T-helper 1 cell (primary cell): ENCODE measurements at regions not wholly inside any gene's neighbourhood (a gene's known extent, or its start where the extent isn't known, plus 50 kb on each side); places are given as distances from the start of the nearest gene placed in this dataset.

Source experiments
- DNase-seq, 5 donors: peaks; one replicate each; pipeline ENCODE4 v3.0.0-alpha.2; 2012 to 2020

DNA sequence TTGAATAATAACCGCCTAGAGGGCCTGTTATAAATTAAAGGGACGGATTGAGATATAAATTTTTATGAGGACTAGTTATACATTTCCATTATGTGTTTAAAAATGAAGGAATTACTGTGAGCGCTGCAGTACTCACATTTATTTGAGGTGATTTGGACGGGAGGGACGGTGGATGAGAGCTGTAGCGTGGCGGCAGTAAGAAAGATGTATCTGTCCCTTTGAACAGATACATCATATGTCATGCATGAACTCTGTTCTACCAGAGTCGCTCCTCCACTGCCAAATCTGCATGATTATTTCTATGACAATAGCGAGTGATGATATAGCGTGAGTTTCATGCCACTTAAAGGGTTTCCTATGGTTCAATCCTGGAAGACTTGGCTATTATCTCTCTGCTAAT lies 538.8 kb downstream of the MCTP2 start:
- DNase-seq, result no peak

DNA sequence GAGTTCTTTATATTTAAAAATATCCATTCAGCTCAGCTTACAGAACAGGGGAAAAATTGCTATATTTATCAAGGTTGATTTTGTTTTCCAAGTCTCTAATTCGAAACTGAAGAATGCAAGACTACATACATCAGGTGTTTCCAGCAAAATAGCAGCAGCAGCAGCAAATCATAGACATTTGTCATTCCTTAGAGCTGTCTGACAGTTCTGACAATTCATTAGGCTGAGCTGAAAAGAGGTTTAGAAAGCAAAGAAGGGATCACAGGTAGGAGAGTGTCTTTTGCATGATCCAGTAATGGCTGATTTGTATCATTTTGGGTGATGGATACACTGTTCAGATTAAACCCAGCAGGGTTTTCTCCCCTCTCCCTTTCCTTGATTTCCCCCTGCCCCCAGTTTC lies 545.7 kb downstream of the MCTP2 start:
- no peak for DNase-seq

DNA sequence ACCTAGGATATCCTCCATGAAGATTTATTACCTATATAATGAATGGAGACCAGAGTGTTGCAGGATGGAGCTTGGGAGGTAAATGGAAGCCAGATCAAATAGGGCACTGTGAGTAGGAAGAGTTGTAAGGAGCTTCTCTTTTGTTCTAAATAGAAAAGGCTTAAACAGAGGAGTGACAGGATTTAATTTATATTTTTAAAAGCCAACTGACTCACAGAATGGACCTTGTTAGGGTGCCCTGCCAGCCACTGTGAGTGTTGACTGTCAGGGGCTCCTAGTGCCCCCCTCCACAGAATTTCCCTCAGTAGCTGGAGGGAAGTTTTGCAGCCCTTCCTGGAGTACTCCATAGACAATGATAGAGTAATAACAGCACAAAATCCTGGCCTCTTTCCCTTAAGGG lies 547.5 kb downstream of the MCTP2 start:
- no peak for DNase-seq

DNA sequence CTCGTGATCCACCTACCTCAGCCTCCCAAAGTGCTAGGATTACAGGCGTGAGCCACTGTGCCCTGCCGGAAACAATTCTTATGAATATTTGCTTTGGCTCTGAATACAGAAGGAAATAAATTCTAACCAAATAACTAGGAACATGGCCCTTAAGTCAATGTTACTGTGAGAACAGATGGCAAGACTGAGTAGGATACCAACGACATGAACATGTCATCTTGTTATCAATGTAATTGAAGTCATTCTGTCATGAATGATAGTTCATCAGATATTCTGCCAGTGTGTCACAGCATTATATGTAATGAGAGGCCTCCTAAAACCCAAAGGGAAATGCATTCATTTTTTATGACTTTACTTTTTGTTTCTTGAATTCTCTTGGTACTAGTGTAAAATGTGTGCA lies 548.8 kb downstream of the MCTP2 start:
- no peak for DNase-seq

DNA sequence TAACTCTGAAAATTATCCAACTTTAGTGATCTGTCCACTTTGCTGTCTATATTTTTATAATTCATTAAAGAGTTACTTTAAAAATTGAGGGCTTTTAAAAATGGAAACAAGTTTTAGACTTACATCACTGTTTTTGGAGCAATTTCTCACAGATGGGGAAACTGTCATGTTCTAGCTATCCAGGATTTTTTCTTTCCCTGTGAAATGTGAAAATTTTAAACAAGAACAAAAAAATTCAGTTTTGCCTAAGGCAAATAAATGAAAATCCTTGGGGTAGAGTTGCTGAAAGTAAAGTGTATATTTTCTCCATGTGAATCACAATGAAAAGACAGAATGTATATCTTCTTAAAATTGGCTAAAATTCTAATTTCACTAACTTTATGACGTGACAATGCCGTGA lies 553.7 kb downstream of the MCTP2 start:
- no peak for DNase-seq

DNA sequence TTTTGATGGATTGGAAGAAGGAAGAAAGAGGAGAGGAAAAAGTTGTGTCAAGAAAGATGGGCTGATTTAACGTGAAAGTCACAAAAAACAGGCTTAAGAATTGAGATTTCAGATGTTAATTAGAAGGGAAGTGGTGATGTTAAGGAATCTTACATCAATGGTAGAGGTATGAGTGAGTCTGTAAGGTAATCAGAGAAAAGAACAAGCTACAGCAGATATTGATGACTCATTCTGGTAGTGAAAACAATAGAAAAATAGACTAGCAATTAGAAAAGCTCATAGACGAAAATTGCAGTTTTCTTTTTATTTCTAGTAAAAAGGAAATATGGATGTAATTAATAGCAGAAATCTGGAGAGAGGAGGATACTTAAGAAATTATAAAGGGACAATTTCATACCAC lies 559.6 kb downstream of the MCTP2 start:
- DNase-seq, result no peak

DNA sequence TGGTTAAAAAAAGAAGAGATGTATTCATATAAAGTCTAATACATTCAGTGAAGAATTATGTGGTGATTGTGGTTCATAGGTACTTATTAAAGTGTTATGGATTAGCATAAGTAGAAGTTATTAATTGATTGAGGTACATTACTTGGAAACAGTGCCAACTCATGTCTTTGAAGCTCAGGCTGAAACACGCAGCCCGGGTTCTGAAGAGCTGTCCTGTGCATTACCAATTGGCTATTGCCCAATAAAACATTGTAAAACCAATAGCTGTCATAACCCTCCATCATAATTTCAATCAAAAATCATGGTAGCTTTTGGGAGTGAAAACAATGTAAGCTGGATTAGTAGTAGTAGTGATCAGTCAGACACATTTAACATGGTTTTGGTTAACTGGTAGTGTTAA lies 560.1 kb downstream of the MCTP2 start:
- no peak for DNase-seq

DNA sequence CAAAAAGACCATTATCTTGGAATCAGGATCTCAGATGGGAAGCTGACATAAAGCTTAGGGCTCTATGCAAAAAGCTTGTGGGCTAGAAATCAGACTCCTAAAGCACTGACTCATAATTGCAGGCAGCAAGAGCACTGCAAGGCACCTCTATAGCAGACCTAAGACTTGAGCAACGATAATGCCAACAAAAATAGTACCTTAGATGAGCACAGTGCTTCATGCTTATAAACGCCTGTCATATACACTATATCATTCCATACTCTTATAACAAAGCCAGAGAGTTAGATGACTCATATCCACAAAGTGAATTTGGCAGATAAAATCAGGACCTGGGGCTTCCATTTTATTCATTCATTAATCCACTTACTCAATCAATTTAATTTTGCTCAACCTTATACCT lies 560.8 kb downstream of the MCTP2 start:
- DNase-seq, result no peak

DNA sequence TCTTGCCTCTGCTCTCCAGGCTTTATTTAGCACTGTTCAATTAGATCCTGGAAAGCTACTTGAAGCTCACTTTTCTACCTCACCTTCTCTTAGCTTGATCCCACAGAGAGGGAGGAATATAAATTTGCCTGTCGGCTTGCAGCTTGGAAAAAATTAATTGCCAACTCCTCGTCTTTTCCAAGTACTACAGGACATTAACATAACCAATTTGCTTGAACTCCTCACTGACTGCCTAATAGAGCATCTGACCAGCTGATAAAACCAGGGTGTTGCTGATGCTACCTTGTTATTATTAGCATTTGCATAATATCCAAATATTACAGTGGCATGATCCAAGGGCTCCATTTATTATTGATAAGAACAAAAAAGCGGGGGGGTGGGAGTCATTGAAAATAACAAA lies 561.8 kb downstream of the MCTP2 start:
- DNase-seq, result no peak

DNA sequence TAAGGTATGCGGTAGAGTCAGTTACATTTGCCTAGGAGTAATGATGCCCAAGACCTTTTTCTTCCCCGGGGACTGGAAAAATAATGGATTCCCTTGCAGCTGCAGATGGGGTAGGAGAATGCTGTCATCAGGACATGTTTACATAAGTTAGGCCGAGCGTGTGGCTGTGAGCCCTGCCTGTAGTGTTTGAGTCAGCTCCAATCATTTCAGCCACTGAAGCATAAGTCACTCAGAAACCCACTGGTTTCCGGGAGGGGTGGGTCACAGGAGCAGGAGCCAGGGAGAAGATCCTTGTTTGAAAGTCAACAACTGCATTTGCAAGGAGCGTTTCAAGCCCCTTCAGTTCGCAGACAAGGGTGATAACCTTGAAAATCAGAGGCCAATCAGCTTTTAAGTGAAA lies 562.3 kb downstream of the MCTP2 start:
- no peak for DNase-seq

DNA sequence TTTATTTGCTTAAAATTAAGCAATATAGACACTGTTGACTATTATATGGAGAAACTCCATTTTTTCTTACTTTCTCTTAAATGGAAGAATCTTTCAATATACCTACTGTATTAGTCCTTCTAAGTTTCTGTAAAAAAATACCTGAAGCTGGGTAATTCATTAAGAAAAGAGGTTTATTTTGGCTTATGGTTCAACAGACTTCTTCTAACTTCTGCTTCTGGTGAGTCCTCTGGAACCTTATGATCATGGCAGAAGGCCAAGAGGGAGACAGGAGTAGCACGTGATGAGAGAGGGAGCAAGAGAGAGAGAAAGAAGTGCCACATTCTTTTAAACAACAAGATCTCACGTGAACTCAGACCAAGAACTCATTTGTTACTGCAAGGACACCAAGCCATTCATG lies 573.3 kb downstream of the MCTP2 start:
- no peak for DNase-seq

DNA sequence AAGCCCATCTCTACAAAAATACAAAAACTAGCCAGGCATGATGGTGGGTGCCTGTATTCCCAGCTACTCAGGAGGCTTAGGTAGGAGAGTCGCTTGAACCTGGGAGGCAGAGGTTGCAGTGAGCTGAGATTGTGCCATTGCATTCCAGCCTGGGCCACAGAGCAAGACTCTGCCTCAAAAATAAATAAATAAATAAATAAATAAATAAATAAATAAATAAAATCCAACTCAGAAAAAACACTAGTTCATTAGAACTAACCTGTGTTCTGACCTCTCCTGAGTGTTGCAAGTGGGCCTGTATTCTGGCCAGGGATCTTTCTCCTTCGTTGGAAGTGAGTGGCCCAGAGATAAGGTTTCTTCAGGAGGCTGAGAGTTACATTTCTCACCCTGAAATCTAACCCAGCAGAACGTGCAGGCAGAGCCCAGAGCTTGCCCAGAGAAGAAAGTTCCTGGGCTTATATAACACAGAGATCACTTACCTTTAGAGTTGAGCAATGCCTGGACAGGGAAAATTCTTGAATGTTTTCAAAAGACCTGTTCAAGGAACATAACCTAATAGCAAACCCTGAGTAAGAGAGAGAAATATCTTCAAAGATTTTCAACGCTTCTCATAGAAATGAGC lies 583.9 kb downstream of the MCTP2 start:
- DNase-seq, result no peak

DNA sequence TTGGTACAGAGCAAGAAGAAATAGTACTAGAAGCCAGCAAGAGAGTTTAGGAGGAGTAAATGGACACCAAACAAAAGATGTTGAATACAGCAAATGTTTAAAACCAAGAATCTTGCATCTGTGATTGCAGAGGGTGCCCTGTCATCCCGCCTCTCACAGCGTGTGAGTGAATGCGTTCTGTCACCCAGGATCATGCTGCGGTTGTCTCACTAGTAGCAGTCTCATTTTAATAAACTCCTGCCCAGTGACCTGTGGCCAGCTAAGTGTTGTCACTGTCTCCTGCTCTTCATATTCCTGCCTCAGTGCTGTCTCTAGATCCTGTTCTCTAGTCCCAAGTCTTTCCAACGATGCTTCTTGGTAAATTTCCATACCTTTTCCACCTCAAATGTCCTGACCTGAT lies 584.6 kb downstream of the MCTP2 start:
- DNase-seq, result no peak

DNA sequence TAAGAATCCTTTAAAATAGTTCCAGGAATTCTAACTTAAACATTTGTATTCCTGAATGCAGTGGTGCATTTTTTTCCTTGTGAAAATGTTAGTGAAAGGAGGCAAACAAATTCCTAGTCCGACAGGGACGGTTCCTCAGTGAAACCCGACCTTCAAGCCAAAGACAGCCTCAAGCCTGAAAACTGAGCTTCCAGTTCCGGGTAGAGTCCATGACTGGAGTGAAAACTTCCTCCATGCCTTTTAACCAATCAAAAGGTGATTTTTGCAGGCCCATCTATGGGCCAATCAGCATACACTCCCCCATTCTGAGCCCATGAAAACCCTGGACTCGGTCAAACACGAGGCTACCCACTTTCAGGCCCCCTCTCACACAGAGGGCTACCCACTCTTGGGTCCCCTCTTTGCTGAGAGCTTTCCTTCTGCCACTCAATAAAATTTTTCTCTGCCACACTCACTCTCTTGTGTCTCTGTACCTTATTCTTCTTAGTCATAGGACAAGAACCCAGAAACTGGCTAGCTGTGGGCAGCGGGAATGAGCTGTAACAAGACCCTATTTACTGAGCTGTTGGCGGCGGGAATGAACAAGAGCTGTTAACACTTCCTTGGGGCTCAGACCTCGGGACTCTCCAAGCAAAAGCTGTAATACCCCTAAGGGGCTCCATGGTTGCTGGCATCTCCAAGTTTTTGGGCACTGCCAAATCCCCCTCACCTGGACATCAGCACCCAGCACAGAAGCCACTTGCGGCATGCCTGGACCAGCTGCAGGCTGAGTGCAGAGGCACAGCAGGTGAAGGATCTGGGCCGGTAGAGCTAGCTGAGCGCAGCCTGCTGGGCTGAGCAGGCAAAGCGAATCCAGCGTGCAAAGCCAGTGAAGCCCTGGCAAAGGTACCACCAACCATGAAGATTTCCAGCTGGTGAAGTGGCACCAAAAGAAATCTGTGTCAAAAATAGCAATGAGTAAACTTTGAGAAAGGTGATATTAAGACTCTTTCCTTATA lies 598.8 kb downstream of the MCTP2 start:
- DNase-seq, result no peak

DNA sequence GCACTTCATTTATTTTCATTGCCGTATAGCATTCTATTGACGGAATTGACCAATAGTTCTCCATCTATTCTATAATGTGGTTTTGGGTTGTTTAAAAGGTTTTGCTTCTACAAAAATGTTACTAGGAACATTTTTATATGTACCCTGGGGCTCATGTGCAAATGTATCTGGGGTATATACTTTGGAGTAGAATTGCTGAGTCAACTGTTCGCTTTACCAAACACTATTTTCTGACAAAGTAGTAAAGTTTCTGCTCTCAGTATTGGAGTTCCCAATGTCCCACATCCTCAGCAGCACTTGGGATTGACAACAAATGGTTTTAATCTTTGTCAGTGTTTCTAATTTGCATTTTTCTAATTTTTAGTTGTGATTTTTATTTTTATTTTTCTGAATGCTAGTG lies 602.6 kb downstream of the MCTP2 start:
- DNase-seq, result no peak

DNA sequence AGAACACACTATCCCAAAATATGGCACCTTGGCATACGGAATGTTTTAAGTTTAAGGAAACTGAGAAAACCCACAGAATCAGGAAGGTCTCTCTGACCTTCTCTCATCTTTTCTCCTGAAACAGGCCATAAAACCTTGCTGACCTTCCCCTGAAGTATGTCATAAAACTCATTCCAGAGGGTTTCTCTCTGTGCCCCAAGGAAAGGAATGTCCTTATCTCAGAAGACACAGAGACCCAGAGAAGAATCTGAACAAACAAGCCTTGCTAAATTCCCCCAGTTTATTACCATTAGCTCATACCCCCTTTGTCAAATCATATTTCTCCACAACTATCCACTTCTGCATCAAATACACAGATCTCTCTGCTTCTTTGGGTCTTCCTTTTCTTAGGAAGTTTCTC lies 603.1 kb downstream of the MCTP2 start:
- no peak for DNase-seq

DNA sequence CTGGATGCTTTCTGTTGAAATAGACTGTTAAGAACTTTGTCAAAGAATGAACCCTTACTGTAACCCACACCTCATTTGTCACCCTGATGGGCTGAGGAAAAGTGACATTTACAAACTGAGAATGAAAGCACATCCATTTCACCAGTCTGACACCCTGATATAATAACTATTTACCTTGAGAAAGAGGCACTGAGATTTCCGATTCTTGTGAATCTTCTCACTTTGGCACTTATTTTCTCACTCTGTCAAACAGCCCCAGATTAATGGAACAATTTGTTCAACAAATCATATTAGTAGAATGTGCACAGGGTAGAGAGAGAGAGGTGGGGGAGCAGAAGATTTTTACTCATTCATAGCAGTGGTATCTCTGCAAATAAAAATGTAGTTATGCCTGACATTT lies 606.9 kb downstream of the MCTP2 start:
- DNase-seq, result no peak

DNA sequence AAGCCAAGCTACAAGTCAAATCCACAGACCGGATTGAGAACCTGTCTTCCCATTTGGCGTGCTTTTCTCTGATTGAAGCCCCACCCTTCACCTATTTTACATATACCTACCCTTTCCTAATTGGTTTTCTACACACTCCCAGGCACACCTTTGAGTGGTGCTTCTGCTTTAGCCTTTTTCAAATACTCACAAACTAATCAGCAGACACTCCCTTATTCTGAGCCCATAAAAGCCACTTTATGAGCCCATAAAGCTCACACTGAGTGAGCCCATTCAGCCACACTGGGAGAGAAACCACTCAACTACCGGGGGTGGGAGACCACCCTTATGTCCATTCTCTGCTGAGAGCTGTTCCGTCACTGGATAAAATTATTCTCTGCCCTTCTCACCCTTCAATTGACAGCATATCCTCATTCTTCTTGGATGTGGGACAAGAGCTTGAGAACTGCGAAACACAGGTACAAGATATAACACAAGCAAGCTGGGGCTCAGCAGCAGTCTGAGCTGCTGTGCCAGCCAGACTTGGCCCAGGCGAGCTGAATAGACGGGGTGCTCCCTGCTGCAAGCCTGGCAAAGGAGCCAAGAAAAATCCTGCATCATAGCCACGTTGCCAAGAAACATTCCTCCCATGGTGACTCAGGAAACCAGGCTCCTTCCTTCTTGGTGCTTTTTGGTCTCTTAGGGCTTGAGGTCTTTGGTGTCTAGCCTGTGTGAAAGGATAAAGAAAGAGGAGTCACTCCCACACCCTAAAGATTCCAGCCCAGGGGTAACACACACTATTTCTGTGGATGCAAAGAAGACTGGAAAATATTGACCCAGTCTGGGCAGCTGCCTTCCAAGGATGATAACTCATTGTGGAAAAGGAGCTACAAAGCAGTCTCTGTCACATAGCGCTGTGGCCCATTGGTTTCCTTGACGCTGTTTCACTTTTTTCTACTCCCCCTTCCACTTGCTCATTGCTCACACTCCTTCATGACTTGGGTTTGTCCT lies 609.7 kb downstream of the MCTP2 start:
- DNase-seq, result no peak

DNA sequence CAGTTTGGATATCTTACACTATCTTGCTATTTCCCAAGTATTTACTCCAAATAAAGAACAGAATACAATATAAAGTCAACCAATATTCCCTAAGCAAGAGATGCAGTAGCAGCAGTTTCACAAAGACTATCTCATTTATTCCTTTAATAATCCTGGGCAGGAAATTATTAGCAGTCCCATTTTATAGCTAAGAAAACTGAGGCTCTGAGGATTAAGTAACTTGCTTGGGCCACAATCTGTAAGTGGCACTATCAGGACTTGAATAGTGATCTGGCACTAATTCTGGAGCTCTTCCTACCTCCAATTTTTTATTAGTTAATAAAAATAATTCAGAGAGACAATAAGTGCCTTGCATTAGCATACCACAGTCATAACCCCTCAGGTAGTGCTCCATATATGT lies 611.7 kb downstream of the MCTP2 start:
- no peak for DNase-seq

DNA sequence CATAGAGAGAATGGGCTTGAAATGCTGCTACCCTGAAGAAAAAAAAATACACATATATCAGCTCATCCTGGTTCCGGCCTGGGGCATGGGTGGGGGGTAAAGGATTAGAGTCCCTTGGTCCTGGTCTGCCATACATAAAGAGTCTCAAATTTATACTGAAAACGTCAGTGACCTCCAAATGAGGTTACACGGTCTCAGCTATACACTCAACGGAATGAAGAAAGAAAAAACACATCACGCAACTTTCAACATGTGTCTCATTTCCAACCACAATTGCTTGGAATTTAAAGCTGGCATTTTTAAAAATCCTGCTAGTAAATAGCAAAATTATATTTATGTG lies 612.8 kb downstream of the MCTP2 start:
- no peak for DNase-seq

DNA sequence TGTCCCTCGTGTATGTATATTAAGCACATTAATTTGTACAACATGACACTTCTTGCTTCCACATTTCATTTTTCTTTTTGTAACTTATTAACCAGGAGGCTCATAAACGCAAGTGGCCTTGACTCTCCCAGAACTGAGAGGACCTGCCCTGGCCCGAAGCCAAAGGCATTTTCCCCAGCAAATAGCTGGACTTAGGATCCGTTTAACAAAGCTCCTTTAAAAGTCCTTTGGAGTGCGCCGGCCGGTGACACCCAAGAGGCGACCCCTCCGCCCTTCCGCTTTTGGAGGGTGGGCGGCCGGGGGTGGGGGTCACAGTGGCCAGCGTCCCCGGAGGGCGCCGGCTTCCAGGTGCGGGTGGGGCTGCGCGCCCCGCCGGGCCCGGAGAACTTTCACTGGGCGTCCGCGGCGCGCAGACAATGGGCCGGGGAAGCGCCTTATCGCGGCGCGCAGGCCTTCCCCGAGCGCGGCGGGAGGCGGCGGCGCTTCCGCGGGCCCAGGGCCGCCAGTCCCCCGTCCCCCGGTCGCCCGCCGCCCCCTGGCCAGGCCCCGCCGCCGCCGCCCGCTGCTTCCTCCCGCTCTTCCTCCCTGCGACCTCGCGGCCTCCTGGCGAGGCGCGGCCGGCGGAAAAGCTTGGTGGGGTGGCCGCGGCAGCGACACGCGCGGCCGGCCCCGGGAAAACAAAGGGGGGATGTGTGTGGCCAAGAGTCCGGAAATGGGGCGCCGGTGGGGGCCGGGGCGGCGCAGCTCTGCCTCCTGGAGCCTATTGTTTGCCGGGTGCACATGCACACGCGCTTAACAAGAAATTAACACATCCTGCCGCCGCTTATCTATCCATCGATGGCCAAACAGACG lies 613.4 kb downstream of the MCTP2 start:
- no peak for DNase-seq

DNA sequence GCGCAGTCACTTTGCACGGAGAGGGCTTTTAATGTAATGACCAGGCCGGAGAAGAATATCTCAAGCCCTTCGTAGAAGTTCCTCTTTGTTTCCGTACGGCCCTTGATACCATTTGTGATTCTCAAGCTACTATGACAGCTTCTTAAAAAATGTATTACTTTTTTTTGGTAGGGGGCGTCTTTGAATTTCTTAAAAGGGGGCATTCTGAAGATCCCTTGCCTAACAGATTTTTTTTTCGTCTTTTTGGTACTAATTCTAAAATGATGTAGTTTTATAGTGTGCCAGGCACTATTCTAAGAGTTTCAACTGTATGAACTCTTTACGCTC lies 614.0 kb downstream of the MCTP2 start:
- DNase-seq, result no peak

DNA sequence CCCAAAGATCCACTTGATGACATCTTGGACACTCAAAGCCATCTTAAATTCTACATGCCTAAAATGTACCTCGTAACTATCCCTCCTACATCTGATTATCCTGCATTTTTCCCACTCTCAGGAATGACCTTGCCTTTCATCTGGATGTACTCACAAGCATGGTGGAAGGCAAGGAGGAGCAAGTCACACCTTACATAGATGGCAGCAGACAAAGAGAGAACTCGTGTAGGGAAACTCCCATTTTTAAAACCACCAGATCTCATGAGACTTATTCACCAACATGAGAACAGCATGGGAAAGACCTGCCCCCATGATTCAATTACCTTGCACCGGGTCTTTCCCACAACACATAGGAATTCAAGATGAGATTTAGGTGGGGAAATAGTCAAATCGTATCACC lies 616.0 kb downstream of the MCTP2 start:
- no peak for DNase-seq
